ENCODE measurements at regions not wholly inside any gene's neighbourhood (a gene's known extent, or its start where the extent isn't known, plus 50 kb on each side); places are given as distances from the start of the nearest gene placed in this dataset.

DNA sequence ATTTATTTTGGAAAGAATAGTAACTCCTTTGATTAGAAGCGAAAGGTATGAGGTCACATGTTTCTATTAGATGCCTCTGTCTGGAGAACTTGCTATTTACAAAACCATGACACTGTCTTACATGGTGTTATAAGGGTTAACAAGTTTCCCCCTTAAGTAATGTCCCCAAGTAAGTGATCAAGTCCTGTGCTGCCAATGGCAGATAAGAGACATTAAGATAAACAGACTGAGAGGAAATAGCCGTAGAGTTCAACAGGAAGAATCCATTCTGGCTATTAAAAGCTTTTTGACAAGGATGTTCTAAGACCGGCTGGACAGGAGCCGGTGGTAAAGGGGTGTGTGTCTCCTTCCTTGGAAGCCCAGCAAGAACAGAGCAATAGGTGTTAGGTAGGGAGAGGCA lies 257.5 kb downstream of the GADD45G start:
- TF ChIP-seq, protein P1, sequence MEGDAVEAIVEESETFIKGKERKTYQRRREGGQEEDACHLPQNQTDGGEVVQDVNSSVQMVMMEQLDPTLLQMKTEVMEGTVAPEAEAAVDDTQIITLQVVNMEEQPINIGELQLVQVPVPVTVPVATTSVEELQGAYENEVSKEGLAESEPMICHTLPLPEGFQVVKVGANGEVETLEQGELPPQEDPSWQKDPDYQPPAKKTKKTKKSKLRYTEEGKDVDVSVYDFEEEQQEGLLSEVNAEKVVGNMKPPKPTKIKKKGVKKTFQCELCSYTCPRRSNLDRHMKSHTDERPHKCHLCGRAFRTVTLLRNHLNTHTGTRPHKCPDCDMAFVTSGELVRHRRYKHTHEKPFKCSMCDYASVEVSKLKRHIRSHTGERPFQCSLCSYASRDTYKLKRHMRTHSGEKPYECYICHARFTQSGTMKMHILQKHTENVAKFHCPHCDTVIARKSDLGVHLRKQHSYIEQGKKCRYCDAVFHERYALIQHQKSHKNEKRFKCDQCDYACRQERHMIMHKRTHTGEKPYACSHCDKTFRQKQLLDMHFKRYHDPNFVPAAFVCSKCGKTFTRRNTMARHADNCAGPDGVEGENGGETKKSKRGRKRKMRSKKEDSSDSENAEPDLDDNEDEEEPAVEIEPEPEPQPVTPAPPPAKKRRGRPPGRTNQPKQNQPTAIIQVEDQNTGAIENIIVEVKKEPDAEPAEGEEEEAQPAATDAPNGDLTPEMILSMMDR (IDR thresholded peaks at IDR 0.05), result no peak
- TF ChIP-seq POLR2A (IDR thresholded peaks at IDR 0.05), result no peak
